SK-N-SH (cell line): ENCODE measurements at regions not wholly inside any gene's neighbourhood (a gene's known extent, or its start where the extent isn't known, plus 50 kb on each side); places are given as distances from the start of the nearest gene placed in this dataset.

ENCODE experiments used
- CTCF ChIA-PET: fragments of 300-600, 350-600 bp; formaldehyde crosslinking; extraction: SDS; loops from one replicate; lab custom pipeline; 2021; lab: Yijun Ruan, JAX
- POLR2A ChIA-PET: fragments of 350-600 bp; sonication (Branson Sonifier 250); formaldehyde crosslinking; extraction: SDS; loops from one replicate; lab custom pipeline; 2020; ENCODE audit warnings: antibody characterized with exemption, inconsistent platforms; lab: Yijun Ruan, JAX
- DNase-seq: peaks from one replicate; pipeline ENCODE4 v3.0.0; 2012
- H2AFZ ChIP-seq: fragments of 200-600 bp; sonication (generic); 2 replicates; pipeline ENCODE4 v1.8.1; 2016; ENCODE audit warnings: antibody characterized with exemption, mild to moderate bottlenecking, low read depth
- H3F3A ChIP-seq: fragments of 200-600 bp; sonication (generic); replicated peaks from 2 replicates; pipeline ENCODE3; 2016; ENCODE audit warnings: antibody characterized with exemption, mild to moderate bottlenecking; ENCODE audit not compliant: insufficient read depth
- H3K27ac ChIP-seq, 2 experiments: fragments of 200-500 bp in 1 of 2; fragments of 200-600 bp in 1 of 2; sonication (Bioruptor generic) in 1 of 2; sonication (generic), shearing (Covaris generic) in 1 of 2; 2 replicates each; pipeline versions ENCODE4 v1.5.1 to v1.6.1; 2014 to 2016; ENCODE audit warnings: low read depth in 2 of 2, inconsistent platforms in 1 of 2, low read length in 1 of 2, mild to moderate bottlenecking in 1 of 2, mixed read lengths in 1 of 2
- H3K27me3 ChIP-seq: fragments of 200-600 bp; sonication (generic), shearing (Covaris generic); 2 replicates; pipeline ENCODE4 v1.6.1; 2016; ENCODE audit warnings: mixed run types; ENCODE audit not compliant: insufficient read depth
- H3K36me3 ChIP-seq, 2 experiments: fragments of 200-500 bp in 1 of 2; fragments of 200-600 bp in 1 of 2; sonication (Bioruptor generic) in 1 of 2; sonication (generic) in 1 of 2; replicated peaks in 1 of 2; 2 replicates each; pipeline versions ENCODE3 to v1.5.1; 2014 to 2016; ENCODE audit warnings: low read length in 1 of 2, mild to moderate bottlenecking in 1 of 2; ENCODE audit not compliant: insufficient read depth in 2 of 2, control insufficient read depth in 1 of 2
- H3K4me1 ChIP-seq, 2 experiments: fragments of 200-500 bp in 1 of 2; fragments of 200-600 bp in 1 of 2; sonication (Bioruptor generic) in 1 of 2; sonication (generic), shearing (Covaris generic) in 1 of 2; 2 replicates each; pipeline versions ENCODE4 v1.5.1 to v1.6.1; 2014 to 2016; ENCODE audit warnings: low read depth in 1 of 2, low read length in 1 of 2, mixed run types in 1 of 2; ENCODE audit not compliant: insufficient read depth in 2 of 2, control insufficient read depth in 1 of 2
- H3K4me2 ChIP-seq: fragments of 200-600 bp; sonication (generic), shearing (Covaris generic); 2 replicates; pipeline ENCODE4 v1.6.1; 2017; ENCODE audit warnings: mixed run types
- H3K4me3 ChIP-seq, 2 experiments: fragments of 200-500 bp in 1 of 2; fragments of 200-600 bp in 1 of 2; sonication (Bioruptor generic) in 1 of 2; sonication (generic), shearing (Covaris generic) in 1 of 2; 2 replicates each; pipeline versions ENCODE4 v1.5.1 to v1.8.1; 2014 to 2016; ENCODE audit warnings: low read depth in 2 of 2, inconsistent platforms in 1 of 2, low read length in 1 of 2, mild to moderate bottlenecking in 1 of 2, mixed read lengths in 1 of 2, moderate library complexity in 1 of 2
- H3K79me2 ChIP-seq: fragments of 200-600 bp; sonication (generic); 2 replicates; pipeline ENCODE4 v1.8.1; 2017; ENCODE audit warnings: mild to moderate bottlenecking; ENCODE audit not compliant: insufficient read depth
- H3K9ac ChIP-seq: fragments of 200-600 bp; sonication (generic); 2 replicates; pipeline ENCODE4 v1.6.1; 2017; ENCODE audit warnings: mixed run types
- H3K9me2 ChIP-seq: fragments of 200-600 bp; sonication (generic); 2 replicates; pipeline ENCODE4 v1.6.1; 2017; ENCODE audit warnings: mixed run types
- H3K9me3 ChIP-seq: fragments of 200-600 bp; sonication (generic); 2 replicates; pipeline ENCODE4 v1.6.1; 2017; ENCODE audit warnings: mixed run types, mild to moderate bottlenecking, moderate library complexity
- H4K20me1 ChIP-seq: fragments of 200-600 bp; sonication (generic); 2 replicates; pipeline ENCODE4 v1.6.1; 2017; ENCODE audit warnings: mild to moderate bottlenecking, mixed run types; ENCODE audit not compliant: insufficient read depth
- CHD2 ChIP-seq: fragments of 150-350 bp; IDR thresholded peaks from 2 replicates; pipeline ENCODE4 v1.6.1; 2018; ENCODE audit warnings: low read length; ENCODE audit not compliant: partially characterized antibody
- EZH2phosphoT487 ChIP-seq: fragments of 200-600 bp; sonication (generic); IDR thresholded peaks from 2 replicates; pipeline ENCODE4 v1.6.1; 2017; ENCODE audit warnings: low read depth, mixed run types, mild to moderate bottlenecking, antibody characterized with exemption, moderate library complexity, borderline replicate concordance
- FOXJ3 ChIP-seq: sonication (generic); formaldehyde crosslinking; IDR thresholded peaks from 2 replicates; pipeline ENCODE4 v1.5.1; 2020; ENCODE audit warnings: mild to moderate bottlenecking, missing genetic modification reagents
- FOXM1 ChIP-seq: IDR thresholded peaks from 2 replicates; pipeline ENCODE4 v1.4.0; 2012; ENCODE audit warnings: low read depth, mild to moderate bottlenecking
- GATA2 ChIP-seq: sonication (generic); formaldehyde crosslinking; IDR thresholded peaks from 2 replicates; pipeline ENCODE4 v1.5.0; 2020; ENCODE audit warnings: mild to moderate bottlenecking, missing genetic modification reagents
- IRF3 ChIP-seq: fragments of 150-350 bp; IDR thresholded peaks from 2 replicates; pipeline ENCODE4 v1.6.1; 2016; ENCODE audit warnings: mild to moderate bottlenecking, low read depth, low read length
- MEF2A ChIP-seq: IDR thresholded peaks from 2 replicates; pipeline ENCODE4 v1.4.0; 2012; ENCODE audit warnings: low read depth, borderline replicate concordance
- NFIC ChIP-seq: IDR thresholded peaks from 2 replicates; pipeline ENCODE4 v1.4.0; 2012; ENCODE audit warnings: borderline replicate concordance
- NRF1 ChIP-seq: IDR thresholded peaks from 2 replicates; pipeline ENCODE4 v1.6.1; 2012; ENCODE audit warnings: low read depth, mild to moderate bottlenecking, low read length
- REST ChIP-seq: IDR thresholded peaks from 2 replicates; pipeline ENCODE4 v1.6.1; 2012; ENCODE audit warnings: mild to moderate bottlenecking, low read depth, low read length, moderate library complexity
- RFX5 ChIP-seq: IDR thresholded peaks from 2 replicates; pipeline ENCODE4 v1.6.1; 2012; ENCODE audit warnings: mild to moderate bottlenecking, improper control_type of control experiment, low read length
- SIN3A ChIP-seq: IDR thresholded peaks from 2 replicates; pipeline ENCODE4 v1.6.1; 2012; ENCODE audit warnings: low read depth, mild to moderate bottlenecking, low read length, moderate library complexity, borderline replicate concordance
- TCF12 ChIP-seq: IDR thresholded peaks from 2 replicates; pipeline ENCODE4 v1.4.0; 2012
- USF1 ChIP-seq: IDR thresholded peaks from 2 replicates; pipeline ENCODE4 v1.4.0; 2012; ENCODE audit warnings: low read depth, borderline replicate concordance
- USF2 ChIP-seq: fragments of 150-350 bp; IDR thresholded peaks from 2 replicates; pipeline ENCODE4 v1.6.1; 2017; ENCODE audit warnings: antibody characterized with exemption, low read length, low read depth, borderline replicate concordance
- WGBS: methylation state at CpG from one replicate; pipeline ENCODE4 v1.1.6; 2017; ENCODE audit warnings: low lambda C conversion rate; 5-methylcytosine and 5-hydroxymethylcytosine counted together

- Histone ChIP-seq H3K9me3 (no peaks in the 10 kb centered on the region), H3K27ac (no peak overlapping the region), H3K4me1 (peaks cover 0 to 3% of the 10 kb centered on the region in 2 experiments; a peak in 1 of 4 replicates), H3K79me2 (no peaks in the 10 kb centered on the region), H3K4me2 (no peak overlapping the region), H3K9ac (no peak overlapping the region), H4K20me1 (no peaks in the 10 kb centered on the region), H3K4me3 (no peak overlapping the region), H3K27me3 (no peaks in the 10 kb centered on the region), H3K9me2 (no peaks in the 10 kb centered on the region), H3K36me3 (no peaks in the 10 kb centered on the region), H2AFZ (no peak overlapping the region), H3F3A (no peaks in the 10 kb centered on the region)
- ChIA-PET CTCF (no interaction called here), POLR2A (no interaction called here)
- no peak for DNase-seq
- 63% methylated on average over 6 of the region's 6 CpGs for WGBS
- TF ChIP-seq GATA2 (no peak), SIN3A (no peak), REST (no peak), CHD2 (no peak), NRF1 (no peak), EZH2phosphoT487 (no peak), IRF3 (no peak), TCF12 (no peak), FOXJ3 (CRISPR knock-in tag) (no peak), USF1 (no peak), FOXM1 (no peak), USF2 (no peak), MEF2A (no peak), NFIC (no peak), RFX5 (no peak)
These were observed 443.4 kb downstream of the NTRK2 start for GRCh38 chr9:85112933-85113418.
